ENCODE measurements at regions not wholly inside any gene's neighbourhood (a gene's known extent, or its start where the extent isn't known, plus 50 kb on each side); places are given as distances from the start of the nearest gene placed in this dataset.

- Histone ChIP-seq H3K9me3 (ENCODE audit: control insufficient read depth, low read length) (no peaks in the 10 kb centered on the region), H3K36me3 (ENCODE audit: control insufficient read depth, insufficient read depth, low read length) (no peaks in the 10 kb centered on the region), H3K27ac (ENCODE audit: insufficient read depth, low read depth, low read length, poor library complexity, severe bottlenecking) (no peak overlapping the region), H3K4me3 (ENCODE audit: insufficient read depth, low read depth, low read length) (no peak overlapping the region), H3K4me1 (ENCODE audit: control insufficient read depth, insufficient read depth, low read length) (peaks cover 12% of the 10 kb centered on the region), H3K27me3 (ENCODE audit: control insufficient read depth, insufficient read depth, low read length, poor library complexity, severe bottlenecking) (no peaks in the 10 kb centered on the region)
- 92 to 94% methylated on average over 5 of the region's 5 CpGs for WGBS, 2 experiments
Observed at GRCh38 chr3:195007151-195007550, 263.8 kb downstream of the XXYLT1 start.

- Histone ChIP-seq H3K27ac (ENCODE audit: insufficient read depth, low read depth, low read length, poor library complexity, severe bottlenecking) (no peak overlapping the region), H3K9me3 (ENCODE audit: control insufficient read depth, low read length) (no peaks in the 10 kb centered on the region), H3K36me3 (ENCODE audit: control insufficient read depth, insufficient read depth, low read length) (no peaks in the 10 kb centered on the region), H3K27me3 (ENCODE audit: control insufficient read depth, insufficient read depth, low read length, poor library complexity, severe bottlenecking) (no peaks in the 10 kb centered on the region), H3K4me3 (ENCODE audit: insufficient read depth, low read depth, low read length) (no peak overlapping the region), H3K4me1 (ENCODE audit: control insufficient read depth, insufficient read depth, low read length) (peaks cover 10% of the 10 kb centered on the region)
- 78 to 79% methylated on average over 4 of the region's 4 CpGs for WGBS, 2 experiments
Observed at GRCh38 chr3:195007766-195008165, 263.2 kb downstream of the XXYLT1 start.

- no peaks in the 10 kb centered on the region for H3K27me3 ChIP-seq (ENCODE audit: control insufficient read depth, insufficient read depth, low read length, poor library complexity, severe bottlenecking)
- H3K4me1 ChIP-seq (ENCODE audit: control insufficient read depth, insufficient read depth, low read length) = no peaks in the 10 kb centered on the region
- no peak overlapping the region for H3K4me3 ChIP-seq (ENCODE audit: insufficient read depth, low read depth, low read length)
- no peak overlapping the region for H3K27ac ChIP-seq (ENCODE audit: insufficient read depth, low read depth, low read length, poor library complexity, severe bottlenecking)
- WGBS, 2 experiments = 90 to 93% methylated on average over 6 of the region's 6 CpGs
- no peaks in the 10 kb centered on the region for H3K9me3 ChIP-seq (ENCODE audit: control insufficient read depth, low read length)
- no peaks in the 10 kb centered on the region for H3K36me3 ChIP-seq (ENCODE audit: control insufficient read depth, insufficient read depth, low read length)
Observed at GRCh38 chr3:195008816-195009215, 262.1 kb downstream of the XXYLT1 start.

- Histone ChIP-seq H3K4me3 (ENCODE audit: insufficient read depth, low read depth, low read length) (no peak overlapping the region), H3K9me3 (ENCODE audit: control insufficient read depth, low read length) (no peaks in the 10 kb centered on the region), H3K27me3 (ENCODE audit: control insufficient read depth, insufficient read depth, low read length, poor library complexity, severe bottlenecking) (no peaks in the 10 kb centered on the region), H3K4me1 (ENCODE audit: control insufficient read depth, insufficient read depth, low read length) (no peaks in the 10 kb centered on the region), H3K27ac (ENCODE audit: insufficient read depth, low read depth, low read length, poor library complexity, severe bottlenecking) (no peak overlapping the region), H3K36me3 (ENCODE audit: control insufficient read depth, insufficient read depth, low read length) (no peaks in the 10 kb centered on the region)
- WGBS, 2 experiments = 95 to 98% methylated on average over 9 of the region's 9 CpGs
Observed at GRCh38 chr3:195009616-195010015, 261.3 kb downstream of the XXYLT1 start.

- 93 to 95% methylated on average over 10 of the region's 10 CpGs for WGBS, 2 experiments
- Histone ChIP-seq H3K27ac (ENCODE audit: insufficient read depth, low read depth, low read length, poor library complexity, severe bottlenecking) (no peak overlapping the region), H3K9me3 (ENCODE audit: control insufficient read depth, low read length) (no peaks in the 10 kb centered on the region), H3K36me3 (ENCODE audit: control insufficient read depth, insufficient read depth, low read length) (no peaks in the 10 kb centered on the region), H3K4me3 (ENCODE audit: insufficient read depth, low read depth, low read length) (no peak overlapping the region), H3K27me3 (ENCODE audit: control insufficient read depth, insufficient read depth, low read length, poor library complexity, severe bottlenecking) (no peaks in the 10 kb centered on the region), H3K4me1 (ENCODE audit: control insufficient read depth, insufficient read depth, low read length) (no peaks in the 10 kb centered on the region)
Observed at GRCh38 chr3:195010551-195011100, 260.3 kb downstream of the XXYLT1 start.

- Histone ChIP-seq H3K9me3 (ENCODE audit: control insufficient read depth, low read length) (no peaks in the 10 kb centered on the region), H3K36me3 (ENCODE audit: control insufficient read depth, insufficient read depth, low read length) (no peaks in the 10 kb centered on the region), H3K4me1 (ENCODE audit: control insufficient read depth, insufficient read depth, low read length) (no peaks in the 10 kb centered on the region), H3K27ac (ENCODE audit: insufficient read depth, low read depth, low read length, poor library complexity, severe bottlenecking) (no peak overlapping the region), H3K4me3 (ENCODE audit: insufficient read depth, low read depth, low read length) (no peak overlapping the region), H3K27me3 (ENCODE audit: control insufficient read depth, insufficient read depth, low read length, poor library complexity, severe bottlenecking) (no peaks in the 10 kb centered on the region)
- WGBS, 2 experiments = 93 to 95% methylated on average over 6 of the region's 6 CpGs
Observed at GRCh38 chr3:195011231-195011834, 259.6 kb downstream of the XXYLT1 start.

- H3K27ac ChIP-seq (ENCODE audit: insufficient read depth, low read depth, low read length, poor library complexity, severe bottlenecking) = no peak overlapping the region
- no peak overlapping the region for H3K4me3 ChIP-seq (ENCODE audit: insufficient read depth, low read depth, low read length)
- no peaks in the 10 kb centered on the region for H3K36me3 ChIP-seq (ENCODE audit: control insufficient read depth, insufficient read depth, low read length)
- H3K27me3 ChIP-seq (ENCODE audit: control insufficient read depth, insufficient read depth, low read length, poor library complexity, severe bottlenecking) = no peaks in the 10 kb centered on the region
- H3K4me1 ChIP-seq (ENCODE audit: control insufficient read depth, insufficient read depth, low read length) = no peaks in the 10 kb centered on the region
- no peaks in the 10 kb centered on the region for H3K9me3 ChIP-seq (ENCODE audit: control insufficient read depth, low read length)
- 89 to 91% methylated on average over 4 of the region's 4 CpGs for WGBS, 2 experiments
Observed at GRCh38 chr3:195012100-195012499, 258.9 kb downstream of the XXYLT1 start.

GRCh38 chr3:195012571-195012970 is 258.4 kb downstream of the XXYLT1 start:
- no peaks in the 10 kb centered on the region for H3K9me3 ChIP-seq (ENCODE audit: control insufficient read depth, low read length)
- WGBS, 2 experiments = 88 to 90% methylated on average over 4 of the region's 4 CpGs
- H3K27ac ChIP-seq (ENCODE audit: insufficient read depth, low read depth, low read length, poor library complexity, severe bottlenecking) = no peak overlapping the region
- H3K27me3 ChIP-seq (ENCODE audit: control insufficient read depth, insufficient read depth, low read length, poor library complexity, severe bottlenecking) = no peaks in the 10 kb centered on the region
- no peaks in the 10 kb centered on the region for H3K36me3 ChIP-seq (ENCODE audit: control insufficient read depth, insufficient read depth, low read length)
- H3K4me1 ChIP-seq (ENCODE audit: control insufficient read depth, insufficient read depth, low read length) = no peaks in the 10 kb centered on the region
- H3K4me3 ChIP-seq (ENCODE audit: insufficient read depth, low read depth, low read length) = no peak overlapping the region

GRCh38 chr3:195013411-195014361 is 257.3 kb downstream of the XXYLT1 start:
- Histone ChIP-seq H3K36me3 (ENCODE audit: control insufficient read depth, insufficient read depth, low read length) (no peaks in the 10 kb centered on the region), H3K27me3 (ENCODE audit: control insufficient read depth, insufficient read depth, low read length, poor library complexity, severe bottlenecking) (no peaks in the 10 kb centered on the region), H3K27ac (ENCODE audit: insufficient read depth, low read depth, low read length, poor library complexity, severe bottlenecking) (no peak overlapping the region), H3K9me3 (ENCODE audit: control insufficient read depth, low read length) (no peaks in the 10 kb centered on the region), H3K4me1 (ENCODE audit: control insufficient read depth, insufficient read depth, low read length) (no peaks in the 10 kb centered on the region), H3K4me3 (ENCODE audit: insufficient read depth, low read depth, low read length) (no peak overlapping the region)
- WGBS, 2 experiments = 90 to 92% methylated on average over 17 of the region's 17 CpGs

- Histone ChIP-seq H3K9me3 (ENCODE audit: control insufficient read depth, low read length) (no peaks in the 10 kb centered on the region), H3K4me3 (ENCODE audit: insufficient read depth, low read depth, low read length) (no peak overlapping the region), H3K27me3 (ENCODE audit: control insufficient read depth, insufficient read depth, low read length, poor library complexity, severe bottlenecking) (peaks cover 3% of the 10 kb centered on the region), H3K27ac (ENCODE audit: insufficient read depth, low read depth, low read length, poor library complexity, severe bottlenecking) (no peak overlapping the region), H3K36me3 (ENCODE audit: control insufficient read depth, insufficient read depth, low read length) (no peaks in the 10 kb centered on the region), H3K4me1 (ENCODE audit: control insufficient read depth, insufficient read depth, low read length) (no peaks in the 10 kb centered on the region)
- 88 to 91% methylated on average over 5 of the region's 5 CpGs for WGBS, 2 experiments
Observed at GRCh38 chr3:195015021-195015420, 255.9 kb downstream of the XXYLT1 start.
